ENCODE measurements at regions not wholly inside any gene's neighbourhood (a gene's known extent, or its start where the extent isn't known, plus 50 kb on each side); places are given as distances from the start of the nearest gene placed in this dataset.
A peak's percentile ranks its signal among the peaks of the same experiment; 100 is the strongest.

- no peak for DNase-seq (ENCODE audit: low spot score)
These were observed 250.7 kb upstream of the ZNF32 start for GRCh38 chr10:43899224-43899959.

- no peak for DNase-seq (ENCODE audit: low spot score)
These were observed 249.9 kb upstream of the ZNF32 start for GRCh38 chr10:43898592-43898991.

GRCh38 chr10:43897765-43898419 lies 249.2 kb upstream of the ZNF32 start:
- DNase-seq (ENCODE audit: low spot score) = no peak

- peak; percentile 83 for DNase-seq (ENCODE audit: low spot score)
These were observed 243.5 kb upstream of the ZNF32 start for GRCh38 chr10:43892062-43892770.

- DNase-seq (ENCODE audit: low spot score) = no peak
These were observed 242.6 kb upstream of the ZNF32 start for GRCh38 chr10:43891241-43891640.

GRCh38 chr10:43890124-43890523 lies 241.4 kb upstream of the ZNF32 start:
- DNase-seq (ENCODE audit: low spot score) = peak; percentile 40

DNA sequence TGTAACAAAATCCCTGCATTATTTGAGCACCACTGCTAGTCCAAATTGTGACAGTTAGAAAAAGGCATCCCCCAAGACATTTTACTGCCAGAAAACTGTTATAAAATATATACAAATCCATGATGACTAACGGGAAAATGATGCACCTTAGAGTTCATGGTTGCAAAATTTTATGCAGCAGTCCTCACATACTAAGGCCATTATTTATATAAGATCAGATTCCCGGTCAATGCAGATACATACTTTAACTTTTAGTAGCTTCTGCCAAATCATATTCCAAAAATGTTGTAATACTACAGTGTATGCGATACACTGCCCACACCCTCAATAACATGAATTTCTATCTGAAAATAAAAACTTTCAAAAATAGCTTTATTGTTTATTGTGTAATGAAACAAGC lies 239.9 kb upstream of the ZNF32 start:
- peak; percentile 46 for DNase-seq (ENCODE audit: low spot score)

GRCh38 chr10:43885842-43886241 lies 237.2 kb upstream of the ZNF32 start:
- no peak for DNase-seq (ENCODE audit: low spot score)

GRCh38 chr10:43885252-43885651 lies 236.6 kb upstream of the ZNF32 start:
- no peak for DNase-seq (ENCODE audit: low spot score)

DNA sequence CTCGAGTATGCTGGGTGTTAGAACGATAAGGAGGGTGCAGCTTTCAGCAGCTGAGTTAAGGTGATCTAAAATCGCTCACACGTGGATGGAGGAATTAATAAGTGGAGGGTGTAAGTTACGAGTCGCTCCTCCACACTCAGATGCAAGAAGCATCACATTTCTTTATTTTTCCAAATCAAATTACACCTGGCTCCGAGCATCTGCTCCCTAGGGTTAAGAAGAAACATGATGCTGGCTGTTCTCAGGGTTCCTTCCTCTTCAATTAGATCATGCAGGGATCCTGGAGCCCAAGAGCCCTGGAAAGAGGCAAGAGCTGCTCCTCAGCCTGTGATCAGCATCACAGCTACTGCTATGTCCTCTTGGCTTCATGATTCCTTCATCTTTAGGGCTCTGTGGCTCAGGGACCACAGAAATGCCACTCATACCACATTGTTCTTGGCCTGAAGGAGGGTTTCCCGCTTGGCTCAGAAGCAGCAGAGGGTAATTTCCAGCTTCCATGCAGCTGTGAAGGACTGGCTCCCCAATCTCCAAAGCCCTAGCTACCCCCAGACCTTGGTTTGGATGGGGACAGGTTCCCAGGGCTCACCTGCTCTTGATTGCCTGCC lies 235.9 kb upstream of the ZNF32 start:
- no peak for DNase-seq (ENCODE audit: low spot score)

- no peak for DNase-seq (ENCODE audit: low spot score)
These were observed 234.0 kb upstream of the ZNF32 start for GRCh38 chr10:43882711-43883110.

GRCh38 chr10:43881657-43882056 lies 233.0 kb upstream of the ZNF32 start:
- no peak for DNase-seq (ENCODE audit: low spot score)

DNA sequence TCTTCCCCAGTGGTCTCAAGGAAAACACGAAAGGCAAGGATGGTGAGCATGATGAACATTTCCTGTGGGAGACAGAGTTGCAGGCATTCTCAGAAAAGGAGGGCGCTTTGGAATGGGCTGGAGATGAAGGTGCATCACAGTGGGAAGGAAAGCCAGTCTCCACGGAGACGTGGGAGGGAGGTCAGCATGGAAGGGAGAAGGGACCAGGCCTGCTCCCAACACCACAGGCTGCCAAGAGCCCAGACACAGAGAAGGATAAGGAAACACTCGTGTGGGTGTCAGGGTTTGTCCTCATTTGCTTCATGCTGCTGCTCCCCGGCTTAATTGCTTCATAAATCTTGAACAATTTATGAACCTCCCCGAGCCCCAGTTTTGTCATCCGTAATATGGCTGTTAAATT lies 231.5 kb upstream of the ZNF32 start:
- DNase-seq (ENCODE audit: low spot score) = no peak

GRCh38 chr10:43879742-43880141 lies 231.1 kb upstream of the ZNF32 start:
- no peak for DNase-seq (ENCODE audit: low spot score)

DNA sequence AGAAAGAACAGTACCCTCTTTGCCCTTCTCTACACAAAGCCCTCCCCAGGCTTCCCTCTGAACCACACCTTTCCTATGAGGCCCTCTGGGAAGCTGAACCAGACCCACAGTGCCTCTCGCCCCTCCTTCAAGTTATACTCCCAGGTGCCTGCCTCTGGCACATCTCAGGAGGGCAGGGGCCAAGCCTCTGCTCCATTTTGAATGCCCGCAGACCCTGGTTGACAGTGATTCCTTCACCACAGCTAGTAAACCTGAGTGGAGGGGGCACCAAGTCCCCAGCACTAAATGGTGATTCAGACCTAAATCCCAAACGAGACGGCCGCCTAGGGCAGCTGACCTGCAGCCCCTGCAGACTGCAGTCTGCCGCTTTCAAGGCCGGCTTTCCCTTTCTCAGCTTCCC lies 230.5 kb upstream of the ZNF32 start:
- DNase-seq (ENCODE audit: low spot score) = no peak

DNA sequence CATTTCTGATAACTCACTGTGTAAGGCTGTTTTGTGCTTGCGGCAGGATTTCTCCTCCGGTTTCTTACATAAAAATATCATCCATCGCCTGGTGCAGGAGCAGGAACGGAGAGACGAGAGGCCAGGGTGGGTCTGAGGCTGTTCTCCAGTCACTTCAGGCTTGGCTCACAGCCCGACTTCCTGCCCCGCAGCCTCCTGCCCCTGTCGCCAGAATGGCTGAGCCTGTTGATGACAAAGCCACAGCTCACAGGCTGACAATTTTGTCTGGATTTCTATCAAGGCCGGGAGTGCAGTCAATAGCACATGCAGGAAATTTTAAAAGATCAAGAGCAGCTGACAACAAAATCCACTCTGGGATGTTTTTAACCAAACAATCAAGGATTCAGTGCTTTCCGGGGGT lies 229.7 kb upstream of the ZNF32 start:
- peak; percentile 65 for DNase-seq (ENCODE audit: low spot score)

- DNase-seq (ENCODE audit: low spot score) = no peak
These were observed 228.3 kb upstream of the ZNF32 start for GRCh38 chr10:43876976-43877375.

DNA sequence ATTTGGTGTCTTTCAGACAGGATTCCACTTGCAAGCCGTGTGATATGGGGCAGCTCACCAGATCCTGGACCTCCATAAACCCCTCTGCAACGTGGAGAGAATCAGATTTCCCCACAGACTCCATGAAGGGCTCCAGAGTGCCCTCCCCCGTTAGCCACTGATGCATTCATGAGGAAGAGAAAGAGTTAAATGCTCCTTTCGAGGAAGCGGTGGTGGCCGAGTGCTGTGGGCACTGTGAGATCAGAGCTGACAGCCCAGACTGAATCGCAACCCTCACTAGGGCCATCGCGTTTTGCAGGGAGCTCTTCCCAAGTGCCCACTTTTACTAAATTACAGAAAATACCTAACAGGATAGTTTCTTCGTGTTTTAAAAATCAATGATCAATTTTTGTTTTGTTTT lies 226.3 kb upstream of the ZNF32 start:
- DNase-seq (ENCODE audit: low spot score) = no peak

DNA sequence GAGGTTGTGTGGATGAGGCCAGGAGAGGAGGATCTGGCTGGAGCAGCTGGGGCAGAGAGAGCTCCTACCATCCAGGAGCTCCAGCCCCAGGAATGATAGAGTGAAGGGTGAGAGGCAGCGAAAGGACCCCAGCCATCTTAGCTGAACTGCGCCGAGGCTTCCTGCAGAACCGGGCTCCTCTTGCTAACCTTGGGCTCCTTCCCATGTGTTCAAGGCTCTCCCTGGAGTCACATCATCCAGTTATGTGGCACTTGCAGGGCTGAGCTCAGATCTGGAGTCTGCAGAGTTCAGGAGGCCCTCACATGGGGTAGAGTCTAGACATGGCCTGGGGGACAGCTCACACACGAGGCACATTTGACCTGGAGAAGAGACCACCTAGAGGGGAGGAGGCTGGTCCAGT lies 225.0 kb upstream of the ZNF32 start:
- no peak for DNase-seq (ENCODE audit: low spot score)

DNA sequence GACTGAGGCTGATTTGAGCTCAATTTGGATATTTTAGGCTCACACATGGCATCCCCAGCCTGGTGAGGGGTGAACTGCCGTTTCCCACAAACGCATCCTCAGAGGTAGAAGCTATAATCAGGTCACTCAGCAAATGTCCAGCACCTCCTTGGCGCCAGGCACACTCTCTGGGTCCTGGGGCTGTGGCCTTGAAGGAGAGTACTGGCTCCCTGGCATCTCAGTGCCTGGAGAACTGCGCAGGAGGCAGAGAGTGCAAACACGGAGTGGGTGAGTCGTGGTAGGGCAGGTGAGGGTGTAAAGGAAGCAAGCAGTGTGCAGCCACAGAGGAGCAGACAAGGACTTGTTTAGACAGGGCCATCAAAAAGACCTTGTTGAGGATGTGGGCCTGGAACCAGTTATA lies 224.0 kb upstream of the ZNF32 start:
- no peak for DNase-seq (ENCODE audit: low spot score)

- DNase-seq (ENCODE audit: low spot score) = no peak
These were observed 222.9 kb upstream of the ZNF32 start for GRCh38 chr10:43871545-43871944.

DNA sequence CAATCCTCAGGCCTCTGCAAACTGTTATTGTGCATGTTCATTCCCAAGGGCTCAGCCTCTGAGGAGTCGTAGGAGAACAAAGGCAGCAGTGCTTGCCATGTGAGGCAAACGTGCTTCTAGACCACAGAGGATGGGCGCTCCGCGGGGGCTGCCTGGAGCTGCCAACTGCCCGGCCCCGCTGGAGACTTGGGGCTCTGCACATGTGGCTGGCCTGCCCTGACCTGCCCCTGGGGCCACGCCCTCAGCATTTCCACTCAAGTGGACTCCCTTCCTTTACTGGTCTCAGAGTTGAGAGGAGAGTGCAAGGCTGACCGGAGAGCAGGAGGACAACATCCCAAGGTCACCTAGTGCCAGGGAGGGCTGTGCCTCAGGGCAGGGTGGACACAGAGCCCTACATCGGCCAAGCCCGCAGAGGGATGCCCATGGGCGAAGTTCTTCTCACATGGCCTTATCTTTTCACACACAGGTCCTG lies 222.3 kb upstream of the ZNF32 start:
- no peak for DNase-seq (ENCODE audit: low spot score)

Measured in AG08395 (cell line).